ENCODE measurements at regions not wholly inside any gene's neighbourhood (a gene's known extent, or its start where the extent isn't known, plus 50 kb on each side); places are given as distances from the start of the nearest gene placed in this dataset.

- DNase-seq (ENCODE audit: low read depth): no peak
These were observed 249.0 kb upstream of the SALL1 start for GRCh38 chr16:51399908-51400670.

GRCh38 chr16:51394421-51394820, 243.4 kb upstream of the SALL1 start:
- DNase-seq (ENCODE audit: low read depth): no peak

- DNase-seq (ENCODE audit: low read depth): peak; percentile 14
These were observed 242.4 kb upstream of the SALL1 start for GRCh38 chr16:51393381-51394005.

DNA sequence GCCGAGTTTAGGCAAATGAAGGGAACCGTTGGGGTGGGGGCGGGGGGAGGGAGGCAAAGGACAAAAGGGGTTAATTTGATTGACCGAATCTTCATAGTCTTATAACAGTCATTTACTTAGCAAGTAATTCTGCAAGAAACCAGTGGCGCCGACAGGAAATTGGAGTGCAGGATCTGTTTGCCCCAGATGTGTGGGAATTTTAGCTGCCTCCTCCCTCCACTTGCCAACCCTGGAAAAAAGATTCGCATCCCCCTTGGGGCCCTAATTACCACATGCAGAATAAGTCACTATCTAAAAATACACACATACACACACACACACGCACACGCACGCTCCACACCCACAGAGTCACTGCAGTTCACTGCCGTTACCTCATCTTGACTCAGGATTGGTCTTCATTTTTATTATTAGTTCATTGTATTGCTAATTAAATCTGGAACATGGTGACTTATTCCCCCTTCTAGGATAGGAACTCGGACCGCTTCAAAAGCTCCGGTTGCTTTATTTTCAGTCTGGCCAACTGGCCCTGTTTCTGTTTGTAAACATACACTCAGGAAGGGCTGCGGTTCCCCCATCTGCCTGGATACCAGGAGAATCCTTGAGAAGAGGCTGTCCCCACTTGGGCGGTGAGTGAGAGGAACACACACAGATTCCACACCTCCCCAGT, 241.6 kb upstream of the SALL1 start:
- DNase-seq (ENCODE audit: low read depth): peak; percentile 54

GRCh38 chr16:51391798-51392511, 240.9 kb upstream of the SALL1 start:
- no peak for DNase-seq (ENCODE audit: low read depth)

GRCh38 chr16:51390877-51391276, 239.8 kb upstream of the SALL1 start:
- no peak for DNase-seq (ENCODE audit: low read depth)

DNA sequence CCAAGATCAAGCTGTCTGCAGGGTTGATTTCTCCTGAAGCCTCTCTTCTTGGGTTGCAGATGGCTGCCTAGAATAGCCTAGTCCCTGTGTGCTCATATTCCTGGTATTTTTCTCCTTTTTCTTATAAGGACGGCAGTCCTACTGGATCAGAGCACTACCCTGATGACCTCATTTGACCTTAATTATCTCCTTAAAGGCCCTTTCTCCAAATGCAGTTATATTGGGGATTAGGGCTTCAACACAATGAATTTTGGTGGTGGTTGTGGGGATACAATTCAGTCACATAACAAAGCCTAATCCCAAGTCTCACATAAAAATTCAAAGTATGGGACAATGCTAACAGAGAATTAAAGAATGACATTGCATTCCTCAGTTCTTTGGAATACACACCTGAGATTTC, 238.8 kb upstream of the SALL1 start:
- no peak for DNase-seq (ENCODE audit: low read depth)

DNA sequence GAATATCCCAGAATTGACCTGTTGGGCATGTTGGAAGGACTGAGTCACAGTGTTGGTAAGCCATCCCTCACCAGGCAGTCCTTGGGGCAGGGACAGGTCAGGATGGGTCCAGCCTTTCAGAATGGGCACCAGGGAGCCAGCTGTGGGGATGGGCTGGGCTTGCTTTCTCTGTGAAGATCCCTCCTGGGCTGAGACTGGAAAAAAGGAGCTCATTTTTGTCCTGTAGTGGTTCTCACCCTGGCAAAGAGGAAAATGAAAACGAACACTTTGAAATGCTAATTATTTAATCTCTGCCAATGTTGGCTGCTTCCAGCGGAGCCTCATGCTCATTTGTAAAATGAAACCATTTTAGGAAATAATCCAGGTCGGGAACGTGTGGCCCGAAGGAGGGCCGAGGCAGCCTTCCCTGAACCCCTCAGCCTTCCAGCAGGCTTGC, 237.5 kb upstream of the SALL1 start:
- DNase-seq (ENCODE audit: low read depth): no peak

- no peak for DNase-seq (ENCODE audit: low read depth)
These were observed 232.8 kb upstream of the SALL1 start for GRCh38 chr16:51383909-51384308.

GRCh38 chr16:51382940-51383339, 231.9 kb upstream of the SALL1 start:
- DNase-seq (ENCODE audit: low read depth): no peak

DNA sequence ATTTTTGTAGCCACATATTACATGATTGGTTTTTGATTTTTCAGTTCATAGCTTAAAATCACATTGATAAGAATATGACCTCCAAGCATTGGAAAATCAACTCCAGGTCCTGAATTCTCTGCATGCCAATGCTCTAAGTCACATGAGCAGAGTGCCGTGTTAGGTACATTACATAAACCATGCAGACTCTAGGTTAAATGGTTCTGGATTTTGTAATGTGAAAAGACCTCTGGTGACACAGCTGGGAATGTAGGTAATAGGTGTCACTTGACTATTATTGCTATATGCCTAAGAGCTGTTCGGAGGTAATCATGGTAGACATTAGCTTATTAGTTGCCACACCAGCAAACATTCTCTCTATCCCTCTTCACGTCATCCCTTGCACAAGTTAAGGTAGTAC, 231.1 kb upstream of the SALL1 start:
- DNase-seq (ENCODE audit: low read depth): no peak

DNA sequence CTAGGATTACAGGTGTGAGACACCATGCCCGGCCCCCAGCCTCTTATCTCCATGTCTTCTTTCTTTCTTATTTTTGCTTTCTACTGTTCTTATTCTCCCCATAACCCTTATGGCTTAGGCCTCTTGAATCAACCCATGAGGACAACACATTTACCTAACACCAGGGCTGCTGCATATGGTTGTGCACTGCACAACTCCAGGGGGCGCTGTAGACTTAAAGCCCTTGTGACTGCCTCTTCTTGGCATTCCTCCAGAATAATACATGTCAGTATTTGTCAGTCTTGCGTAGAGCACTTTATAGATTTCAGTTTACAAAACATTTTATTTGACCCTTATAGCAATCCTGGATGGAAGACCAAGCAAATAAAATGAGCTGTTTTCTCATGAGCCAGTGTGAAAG, 225.0 kb upstream of the SALL1 start:
- no peak for DNase-seq (ENCODE audit: low read depth)

DNA sequence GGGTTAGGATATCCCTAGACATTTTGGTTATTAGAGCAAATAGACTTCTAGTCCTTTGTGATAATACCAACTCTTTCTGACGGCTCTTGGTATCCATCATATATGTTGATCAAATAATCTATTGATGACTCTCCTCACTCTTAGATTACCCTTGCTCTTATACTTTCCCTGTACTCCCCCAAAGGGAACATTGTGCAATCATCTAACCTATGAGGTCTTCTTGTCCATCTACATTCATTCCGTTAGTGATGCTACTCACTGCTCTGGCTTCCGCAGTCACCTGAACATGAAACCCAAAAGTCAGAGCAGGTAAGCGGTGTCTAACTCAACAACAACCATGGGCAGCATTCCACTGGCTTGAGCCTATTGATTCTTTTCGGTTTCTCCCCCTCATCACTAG, 223.7 kb upstream of the SALL1 start:
- no peak for DNase-seq (ENCODE audit: low read depth)

- DNase-seq (ENCODE audit: low read depth): peak; percentile 61
These were observed 223.3 kb upstream of the SALL1 start for GRCh38 chr16:51374346-51374745.

- no peak for DNase-seq (ENCODE audit: low read depth)
These were observed 214.6 kb upstream of the SALL1 start for GRCh38 chr16:51365715-51366114.

DNA sequence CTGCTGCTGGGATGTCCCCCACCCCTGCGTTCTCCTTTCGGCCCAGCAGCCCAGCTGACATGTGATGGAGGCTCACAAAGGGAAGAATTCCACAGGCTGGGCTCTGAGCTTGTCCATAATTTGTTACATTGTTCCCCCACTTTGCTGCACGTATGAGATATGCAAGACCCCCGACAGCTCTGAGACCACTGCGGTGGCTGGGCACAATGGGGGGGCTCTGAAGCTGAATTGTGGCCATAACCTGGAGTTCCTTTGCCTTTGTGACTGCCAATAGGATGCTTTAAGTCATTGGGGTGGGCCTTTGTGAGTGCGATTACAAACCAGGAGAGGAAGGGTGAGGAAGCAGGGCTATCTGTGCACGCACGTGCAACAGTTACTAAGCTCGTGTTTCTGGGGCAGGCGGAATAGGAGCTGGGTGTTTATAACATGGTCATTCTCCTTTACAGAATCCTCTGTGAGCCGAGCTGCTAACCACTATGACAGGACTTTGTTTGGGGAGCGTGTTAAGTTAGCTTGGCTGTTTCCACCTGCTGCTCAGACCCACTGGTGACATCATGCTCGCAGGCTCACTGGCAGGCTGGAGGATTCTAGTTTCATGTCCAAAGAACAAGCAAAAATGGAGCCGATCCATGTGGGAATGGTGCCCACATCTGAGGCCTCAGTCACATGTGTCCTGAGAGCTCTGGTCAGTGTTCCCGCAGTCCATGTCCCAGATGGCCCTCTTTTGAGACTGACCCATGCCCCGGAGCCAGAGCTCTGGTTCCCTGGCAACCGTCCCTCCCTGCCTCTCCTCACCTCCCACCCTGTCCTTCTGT, 208.3 kb upstream of the SALL1 start:
- DNase-seq (ENCODE audit: low read depth): peak; percentile 2

- DNase-seq (ENCODE audit: low read depth): no peak
These were observed 206.8 kb upstream of the SALL1 start for GRCh38 chr16:51357839-51358238.

- no peak for DNase-seq (ENCODE audit: low read depth)
These were observed 204.8 kb upstream of the SALL1 start for GRCh38 chr16:51355875-51356274.

DNA sequence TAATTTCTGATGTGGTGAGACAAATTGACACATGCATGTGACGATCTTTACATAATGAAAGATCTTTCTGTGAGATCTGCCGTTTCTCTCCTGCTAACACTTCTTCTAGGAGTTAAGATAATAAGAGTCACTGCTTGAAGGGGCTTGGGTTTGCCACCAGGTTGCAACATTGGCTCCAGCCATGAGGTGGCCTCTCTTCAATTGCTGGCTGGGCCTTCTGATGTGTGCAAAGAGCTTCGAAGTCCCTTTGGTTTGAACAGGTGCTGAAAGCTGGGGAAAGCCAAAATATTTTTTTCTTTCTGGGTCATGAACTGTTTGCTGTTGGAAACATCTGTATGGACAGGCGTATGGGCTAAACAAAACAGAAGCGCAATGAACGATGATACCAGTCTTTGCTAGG, 204.1 kb upstream of the SALL1 start:
- no peak for DNase-seq (ENCODE audit: low read depth)

GRCh38 chr16:51353055-51353454, 202.0 kb upstream of the SALL1 start:
- no peak for DNase-seq (ENCODE audit: low read depth)

GRCh38 chr16:51349626-51350025, 198.6 kb upstream of the SALL1 start:
- no peak for DNase-seq (ENCODE audit: low read depth)
